SIG-M5 treated with dmso at 0.1 percent for 504 hours (cell line): ENCODE measurements at regions not wholly inside any gene's neighbourhood (a gene's known extent, or its start where the extent isn't known, plus 50 kb on each side); places are given as distances from the start of the nearest gene placed in this dataset.
A peak's percentile ranks its signal among the peaks of the same experiment; 100 is the strongest.

Experiments
- DNase-seq: peaks from one replicate; lab custom pipeline; 2025; ENCODE audit not compliant: unreplicated experiment; lab: John Stamatoyannopoulos, UW

DNA sequence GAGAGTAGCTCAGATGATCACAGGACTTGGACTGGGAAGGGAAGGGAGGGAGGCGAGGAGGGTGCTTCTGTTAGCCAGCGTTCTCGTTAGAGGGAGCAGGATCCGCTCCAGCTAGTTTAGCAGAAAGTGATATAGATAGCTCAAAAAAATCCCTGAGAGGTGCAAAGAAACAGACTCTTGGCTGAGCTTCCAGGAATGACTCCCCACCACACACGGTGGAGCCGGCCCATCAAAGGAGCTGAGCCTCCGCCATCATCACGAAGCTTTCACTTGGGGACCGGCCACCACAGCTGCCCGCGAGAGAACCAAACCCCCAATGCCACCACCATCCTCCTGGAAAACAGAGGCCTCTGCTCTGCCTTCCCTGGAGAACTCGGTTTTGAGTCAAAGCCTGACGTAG, 124.6 kb upstream of the BCL2L14 start:
- no peak for DNase-seq

DNA sequence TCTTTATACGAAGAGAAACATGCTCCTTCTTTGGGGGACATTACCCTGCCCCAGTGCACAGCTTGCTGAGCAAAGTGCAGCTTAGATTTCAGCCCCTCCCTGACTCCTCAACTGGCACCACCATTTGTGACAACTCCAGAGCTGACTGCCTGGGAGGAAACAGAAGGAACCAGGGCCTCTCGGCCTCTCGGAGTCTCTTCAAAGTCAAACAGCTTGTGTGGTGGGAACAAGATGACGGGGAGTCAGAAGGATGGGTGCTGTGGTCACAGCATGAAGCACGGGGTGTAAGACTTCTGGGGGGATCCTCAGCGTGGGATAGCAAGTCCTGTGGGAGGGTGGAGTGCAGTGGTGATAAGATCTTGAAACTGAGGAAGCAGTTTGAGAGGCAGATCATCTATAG, 123.5 kb upstream of the BCL2L14 start:
- no peak for DNase-seq

DNA sequence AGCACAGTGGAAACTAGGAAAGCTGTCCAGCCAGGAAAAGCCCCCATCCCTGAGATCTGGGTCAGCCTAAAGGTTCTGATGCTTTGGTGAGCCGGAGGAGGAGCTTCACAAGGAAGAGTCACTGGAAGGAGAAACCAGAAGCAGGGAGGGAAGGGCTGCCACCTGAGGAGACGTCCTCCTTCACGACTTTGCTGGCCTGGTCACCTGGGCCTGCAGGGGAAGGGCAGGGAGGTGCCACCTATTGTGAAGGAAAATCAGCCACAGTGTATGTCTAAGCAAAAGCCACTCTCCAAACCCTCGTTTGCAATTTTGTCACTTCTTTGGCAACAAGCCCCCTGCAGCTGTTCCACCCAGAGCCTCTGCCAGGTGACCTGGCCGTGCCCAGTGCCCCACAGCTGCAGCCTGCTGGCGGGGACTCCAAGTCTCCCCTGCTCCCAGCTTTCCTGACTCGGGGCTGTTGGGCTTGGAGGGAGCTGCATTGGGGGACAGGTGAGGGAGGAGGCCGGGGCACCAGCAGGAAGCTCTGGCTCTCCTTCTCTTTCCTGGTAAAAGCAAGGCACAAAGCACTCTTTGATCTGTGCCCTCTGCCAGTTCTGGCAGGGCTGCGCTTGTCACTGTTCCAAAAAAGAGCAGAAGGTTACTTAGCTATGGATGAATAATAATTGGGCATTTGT, 120.9 kb upstream of the BCL2L14 start:
- no peak for DNase-seq

DNA sequence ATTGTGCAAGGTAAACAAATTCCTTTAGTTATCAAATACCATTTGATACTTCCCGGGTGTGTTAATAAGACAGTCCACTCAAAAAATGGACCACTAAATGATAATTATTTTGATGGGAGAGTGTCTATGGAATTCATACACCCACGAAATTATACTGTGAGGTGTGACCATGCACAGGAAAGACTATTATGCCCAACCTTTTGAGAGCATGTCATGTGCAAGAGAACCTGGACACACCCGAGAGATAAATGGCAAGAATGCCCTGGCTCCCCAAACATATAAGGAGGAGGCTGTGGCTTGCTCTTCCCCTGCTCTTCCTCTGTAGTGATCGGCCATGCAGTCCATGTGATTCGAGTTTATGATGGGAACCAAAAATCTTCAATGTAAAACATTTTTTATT, 119.5 kb upstream of the BCL2L14 start:
- no peak for DNase-seq

- DNase-seq, result no peak
These were observed 117.2 kb upstream of the BCL2L14 start for GRCh38 chr12:11953523-11953922.

DNA sequence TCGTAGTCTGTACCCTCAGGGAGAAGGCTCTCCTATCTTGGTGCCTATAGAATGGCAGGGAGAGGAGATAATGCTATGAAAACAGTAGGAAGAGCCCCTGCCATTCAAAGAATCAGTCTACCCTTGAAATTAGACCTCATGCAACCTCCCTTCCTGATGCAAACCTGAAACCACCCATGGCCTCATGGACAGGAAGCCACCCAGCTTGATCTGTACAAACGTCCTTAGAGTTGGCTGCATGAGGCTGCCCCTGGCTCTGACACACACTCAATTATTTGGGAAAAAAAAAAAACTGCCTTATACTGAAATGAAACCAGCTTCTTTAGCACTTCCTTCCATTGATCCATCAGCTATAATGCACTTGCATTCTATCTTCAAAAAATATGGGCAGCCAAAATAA, 116.6 kb upstream of the BCL2L14 start:
- DNase-seq, result no peak

GRCh38 chr12:11958221-11959091, 112.3 kb upstream of the BCL2L14 start:
- no peak for DNase-seq

GRCh38 chr12:11959117-11959823, 111.5 kb upstream of the BCL2L14 start:
- DNase-seq, result no peak

- no peak for DNase-seq
These were observed 110.1 kb upstream of the BCL2L14 start for GRCh38 chr12:11960646-11961045.

DNA sequence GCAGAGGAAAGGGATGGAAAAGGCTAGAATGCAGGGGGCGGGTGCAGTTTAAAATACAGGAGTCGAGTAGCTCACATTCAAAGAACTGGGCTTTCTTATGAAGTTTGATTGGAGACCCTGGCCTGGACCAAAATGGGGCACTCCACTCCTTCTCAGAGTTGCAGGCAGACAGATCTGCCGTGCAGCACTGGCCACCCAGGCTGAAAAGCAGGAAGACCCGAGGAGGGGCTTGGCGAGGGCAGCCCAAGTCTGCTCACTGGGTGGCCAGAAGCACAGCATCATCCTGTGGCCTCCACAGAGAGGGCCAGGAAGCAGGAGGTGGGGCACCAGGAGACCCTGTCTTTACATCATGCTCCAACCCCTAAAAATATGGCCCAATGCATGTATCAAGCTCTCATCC, 109.1 kb upstream of the BCL2L14 start:
- no peak for DNase-seq

- DNase-seq, result peak; percentile 21
These were observed 107.9 kb upstream of the BCL2L14 start for GRCh38 chr12:11962860-11963259.

GRCh38 chr12:11963841-11964471, 106.8 kb upstream of the BCL2L14 start:
- DNase-seq, result no peak

- no peak for DNase-seq
These were observed 105.4 kb upstream of the BCL2L14 start for GRCh38 chr12:11965258-11965910.

DNA sequence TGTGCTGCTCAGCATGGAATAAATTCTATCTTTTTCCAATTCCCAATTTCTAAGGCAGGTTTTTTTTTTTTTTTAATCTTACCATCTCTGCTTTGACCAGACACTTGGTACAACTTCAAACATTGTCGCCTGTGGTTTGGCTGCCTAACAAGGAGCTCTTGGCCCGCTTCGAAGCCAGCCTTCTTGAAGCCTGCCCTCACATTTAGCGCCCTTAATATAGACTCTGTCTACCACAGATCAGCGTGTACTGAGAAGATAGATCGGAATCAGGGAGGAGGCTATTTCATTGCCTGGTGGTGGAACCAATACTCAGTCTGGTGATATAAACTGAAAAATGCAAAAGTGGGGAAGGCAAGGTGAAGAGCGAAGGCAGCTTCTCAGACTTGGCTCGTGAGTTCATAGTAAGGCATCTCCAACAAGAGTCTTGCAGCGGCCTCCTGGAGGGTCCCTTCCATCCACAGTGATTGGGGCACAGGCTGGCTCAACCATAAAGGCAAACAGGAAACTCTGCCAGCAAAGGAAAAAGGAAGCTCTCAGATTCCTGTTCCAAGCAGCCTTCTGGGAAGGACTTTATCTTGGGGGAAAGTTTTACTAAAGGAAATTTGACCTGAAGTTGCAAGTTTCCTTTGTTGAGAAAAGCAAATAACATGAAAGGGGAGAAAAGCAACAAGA, 103.2 kb upstream of the BCL2L14 start:
- DNase-seq, result no peak

DNA sequence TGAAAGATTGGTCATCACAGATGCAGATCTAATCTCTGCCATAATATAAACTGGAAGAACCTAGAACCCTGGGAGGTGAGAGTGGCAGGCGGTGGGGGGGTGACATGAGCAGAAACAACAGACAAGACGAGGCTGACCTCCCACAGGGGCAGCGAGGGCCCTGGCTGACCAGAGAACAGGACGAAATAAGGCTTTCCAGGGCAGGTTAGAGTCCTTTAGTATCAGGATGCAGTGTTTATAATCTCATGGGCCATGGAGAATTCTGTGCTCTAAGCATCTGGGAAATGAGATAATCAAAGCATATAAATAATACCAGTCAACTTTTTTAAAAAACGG, 102.7 kb upstream of the BCL2L14 start:
- DNase-seq, result no peak

- no peak for DNase-seq
These were observed 102.2 kb upstream of the BCL2L14 start for GRCh38 chr12:11968516-11968915.

DNA sequence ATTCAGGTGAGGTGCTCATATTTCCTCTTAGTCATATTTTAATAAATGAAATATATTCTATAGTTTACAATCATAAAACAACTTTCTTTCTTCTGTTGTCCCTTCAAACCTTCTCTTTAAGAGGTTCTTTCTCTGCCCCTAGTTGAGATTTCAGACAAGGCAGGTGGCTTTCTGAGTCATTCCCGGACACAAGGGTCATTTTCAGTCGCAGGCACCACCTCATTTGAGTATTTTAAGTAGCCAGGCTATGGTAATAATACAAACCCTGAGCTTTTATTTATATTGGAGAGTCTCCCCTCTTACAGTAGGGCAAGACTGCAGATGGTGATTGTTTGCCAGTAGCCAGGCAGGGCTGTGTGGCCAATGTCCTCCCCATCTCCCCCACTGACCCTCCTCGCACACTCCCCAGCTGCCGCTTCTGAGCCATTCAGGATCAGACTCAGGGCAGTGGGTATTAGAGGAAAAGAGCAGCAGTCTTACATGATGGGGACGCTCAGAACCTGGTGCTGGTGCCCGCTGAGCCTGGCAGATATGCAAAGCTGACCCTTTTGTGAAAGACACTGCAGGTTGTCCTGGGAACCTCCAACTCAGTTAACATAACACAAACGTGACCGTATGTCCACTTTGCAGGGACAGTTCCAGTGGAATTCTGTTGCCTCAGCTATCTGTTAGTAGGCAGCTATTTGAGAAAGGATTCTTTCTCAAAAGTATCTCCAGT, 101.1 kb upstream of the BCL2L14 start:
- DNase-seq, result no peak

DNA sequence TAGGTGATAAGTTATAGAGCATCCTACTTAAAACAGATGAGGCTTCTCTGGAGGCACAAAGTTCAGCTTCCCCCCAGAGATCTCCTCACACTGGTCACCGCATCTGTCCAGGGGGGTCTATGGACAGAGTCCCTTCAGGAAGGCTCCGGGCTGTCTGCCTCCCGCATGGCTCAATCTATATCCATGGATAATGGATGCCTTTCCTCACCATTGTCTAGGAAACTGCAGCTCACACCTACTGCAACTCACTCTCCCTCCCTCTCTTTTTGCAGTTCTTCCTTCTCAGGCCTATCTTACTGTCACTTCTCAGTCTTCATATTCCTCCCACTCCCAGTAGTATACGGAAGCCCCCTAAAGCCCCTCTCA, 100.6 kb upstream of the BCL2L14 start:
- DNase-seq, result no peak

DNA sequence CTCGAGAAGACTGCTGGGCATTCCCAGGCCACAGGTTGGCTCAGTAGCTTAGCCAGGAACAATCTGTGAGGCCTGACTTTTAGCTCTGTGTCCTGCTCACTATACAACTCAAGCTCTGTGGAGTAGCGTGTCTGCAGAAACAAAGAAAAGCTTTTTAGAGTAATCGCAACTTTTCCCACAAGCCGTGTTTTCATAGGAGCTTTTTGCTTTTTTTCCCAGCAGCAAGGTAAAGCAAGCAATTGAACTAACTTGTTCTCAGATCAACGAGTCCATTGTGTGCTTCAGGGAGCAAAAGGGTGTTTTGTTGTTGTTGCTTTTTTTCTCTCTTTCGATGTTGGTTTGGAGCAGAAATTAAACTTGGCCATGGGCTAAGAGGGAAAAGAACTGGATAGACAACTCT, 97.3 kb upstream of the BCL2L14 start:
- no peak for DNase-seq

- no peak for DNase-seq
These were observed 94.7 kb upstream of the BCL2L14 start for GRCh38 chr12:11976005-11976404.
